ENCODE measurements at regions not wholly inside any gene's neighbourhood (a gene's known extent, or its start where the extent isn't known, plus 50 kb on each side); places are given as distances from the start of the nearest gene placed in this dataset.

DNA sequence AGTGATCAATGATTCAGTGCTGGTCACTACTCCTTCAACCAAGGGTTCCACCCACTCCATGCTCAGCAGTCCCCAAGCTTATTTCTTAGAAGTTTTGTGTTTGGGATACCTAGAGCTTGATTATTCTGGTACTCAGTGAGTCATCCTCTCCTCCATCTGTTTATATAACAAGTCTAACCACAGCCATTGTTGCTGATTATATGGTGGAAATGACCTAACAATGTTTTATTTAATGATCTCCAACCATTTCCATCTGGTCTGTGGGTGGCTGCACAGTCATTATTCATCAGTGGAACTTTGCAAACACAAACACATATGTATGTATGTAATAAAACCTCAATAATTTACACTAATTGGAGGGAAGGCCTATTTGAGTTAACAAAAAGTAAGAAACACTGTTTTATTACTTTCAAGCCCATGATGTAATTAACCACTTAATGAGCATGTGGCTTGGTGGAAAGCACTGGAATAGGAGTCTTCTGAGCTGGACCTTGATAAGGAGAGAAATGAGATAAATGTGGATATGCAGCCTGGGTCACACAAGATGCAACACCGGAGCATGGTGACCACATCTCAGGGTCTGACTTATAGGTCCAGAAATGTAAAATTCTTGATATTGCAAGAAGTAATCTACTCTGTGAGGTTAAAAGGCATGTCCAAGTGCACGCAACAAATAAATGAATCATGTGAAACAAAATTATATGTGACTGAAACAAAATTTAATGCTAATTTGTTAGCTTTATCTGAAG lies 99.0 kb upstream of the WLS start:
- peak; percentile 33 for DNase-seq (ENCODE audit: low spot score)

DNA sequence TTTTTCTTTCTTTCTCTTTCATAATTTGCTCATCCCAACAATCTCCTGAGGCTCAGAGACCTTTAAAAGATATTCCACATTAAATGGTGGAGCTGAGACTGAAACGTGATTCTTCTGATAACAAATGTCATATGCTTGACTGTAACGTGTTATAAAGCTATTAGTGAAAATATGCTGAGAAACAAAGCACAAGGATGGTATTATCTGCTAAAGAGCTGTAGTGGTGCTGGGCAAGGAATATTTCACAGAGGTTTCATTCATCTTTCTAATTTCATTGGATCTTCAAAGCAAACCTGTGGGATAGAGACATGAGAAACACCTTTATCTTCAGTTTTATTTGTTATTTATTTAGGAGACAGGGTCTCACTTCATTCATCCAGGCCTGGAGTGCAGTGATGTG lies 98.1 kb upstream of the WLS start:
- no peak for DNase-seq (ENCODE audit: low spot score)

DNA sequence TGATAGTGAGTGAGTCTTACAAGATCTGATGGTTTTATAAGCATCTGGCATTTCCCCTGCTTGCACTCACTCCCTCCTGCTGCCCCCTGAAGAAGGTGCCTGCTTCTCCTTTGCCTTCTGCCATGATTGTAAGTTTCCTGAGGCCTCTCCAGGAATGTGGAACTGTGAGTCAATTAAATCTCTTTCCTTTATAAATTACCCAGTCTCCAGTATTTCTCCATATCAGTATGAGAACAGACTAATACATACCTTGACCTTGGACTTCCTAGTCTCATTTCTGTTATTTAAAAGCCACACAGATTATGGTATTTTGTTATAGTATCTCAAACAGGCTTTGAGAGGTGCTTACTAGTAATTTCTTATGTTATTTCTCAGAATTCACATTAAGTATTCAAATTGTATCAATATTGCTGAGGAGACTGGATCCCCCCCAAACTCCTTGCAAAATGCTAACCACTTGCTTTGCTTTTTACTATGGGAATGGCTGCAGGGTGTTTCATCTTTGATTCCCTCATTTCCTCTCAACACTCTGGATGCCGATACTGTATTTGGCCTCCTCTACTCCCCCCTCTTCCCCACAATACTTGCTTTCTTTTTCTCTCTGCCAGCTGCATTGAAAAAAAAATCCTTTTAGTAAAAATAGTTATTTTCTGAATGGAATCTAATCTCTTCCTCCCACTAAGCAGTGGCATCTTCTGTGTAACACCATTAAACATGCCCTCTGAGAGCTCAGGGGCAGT lies 96.9 kb upstream of the WLS start:
- DNase-seq (ENCODE audit: low spot score) = no peak

DNA sequence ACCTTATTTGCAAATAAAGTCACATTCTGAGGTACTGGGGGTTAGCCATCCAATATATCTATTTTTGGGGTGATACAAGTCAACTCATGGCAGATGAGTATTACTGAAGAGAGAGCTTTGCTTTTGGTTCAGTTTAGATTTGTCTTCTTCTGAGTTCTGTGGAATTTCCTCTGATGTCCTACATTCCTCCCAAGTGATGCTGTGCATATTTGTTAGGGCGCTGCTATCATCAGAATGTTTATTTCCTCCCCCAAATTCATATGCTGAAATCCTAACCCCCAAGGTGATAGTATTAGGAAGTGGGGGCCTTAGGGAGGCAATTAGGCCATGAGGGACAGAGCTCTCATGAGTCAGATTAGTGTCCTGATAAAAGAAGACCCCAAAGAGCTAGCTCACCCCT lies 96.2 kb upstream of the WLS start:
- no peak for DNase-seq (ENCODE audit: low spot score)

DNA sequence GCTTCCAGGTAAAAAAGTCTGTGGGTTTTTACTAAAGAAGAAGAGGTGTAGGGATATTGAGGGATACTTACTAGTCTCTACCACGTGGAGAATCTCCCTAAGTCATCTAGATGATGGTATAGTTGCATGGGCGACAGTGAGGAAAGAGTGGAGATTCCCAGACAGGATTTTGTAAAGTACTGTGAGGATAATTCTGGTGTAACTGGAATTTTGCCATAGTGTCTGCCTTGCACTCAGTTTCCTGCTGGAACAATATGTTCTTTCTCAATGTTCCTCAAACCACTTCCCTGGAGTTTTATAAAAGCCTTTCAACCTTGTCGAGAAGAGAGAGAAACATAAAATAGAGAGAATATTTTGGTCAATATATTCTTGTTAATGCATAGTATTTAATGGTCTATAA lies 95.1 kb upstream of the WLS start:
- no peak for DNase-seq (ENCODE audit: low spot score)

DNA sequence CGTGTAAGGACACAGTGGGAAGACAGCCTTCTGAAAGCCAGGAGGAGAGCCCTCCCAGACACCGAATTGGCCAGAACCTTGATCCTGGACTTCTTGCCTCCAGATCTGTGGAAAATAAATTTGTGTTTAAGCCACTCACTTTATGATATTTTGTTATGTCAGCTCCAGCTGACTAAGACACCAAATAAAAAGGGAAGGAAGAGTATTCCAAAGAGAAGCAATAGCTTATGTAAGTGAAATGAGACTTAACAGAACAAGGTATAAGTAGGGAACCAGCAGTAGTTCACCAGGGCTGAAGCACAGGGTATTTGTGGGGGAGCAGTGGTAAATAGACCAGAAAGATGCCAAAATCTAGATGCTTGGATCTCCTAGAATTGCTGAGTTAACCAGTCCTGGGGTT lies 94.2 kb upstream of the WLS start:
- no peak for DNase-seq (ENCODE audit: low spot score)

DNA sequence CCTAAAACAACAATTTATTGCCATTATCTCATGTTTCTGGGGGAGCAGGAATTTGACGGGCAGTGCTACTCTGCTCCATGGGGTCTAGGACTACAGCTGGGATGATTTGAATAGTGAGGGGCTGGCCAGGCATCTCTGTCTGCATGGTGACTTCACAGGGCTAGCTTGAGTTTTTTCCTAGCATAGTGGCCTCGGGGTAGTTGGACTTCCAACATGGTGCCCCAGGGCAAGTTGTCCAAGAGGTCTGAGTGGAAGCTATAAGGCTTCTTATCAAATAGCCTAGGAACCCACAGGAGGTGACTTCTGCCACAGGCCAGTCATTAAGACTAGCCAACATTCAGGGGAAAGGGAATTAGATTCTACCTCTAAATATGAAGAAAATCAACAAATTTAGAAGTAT lies 92.0 kb upstream of the WLS start:
- no peak for DNase-seq (ENCODE audit: low spot score)

DNA sequence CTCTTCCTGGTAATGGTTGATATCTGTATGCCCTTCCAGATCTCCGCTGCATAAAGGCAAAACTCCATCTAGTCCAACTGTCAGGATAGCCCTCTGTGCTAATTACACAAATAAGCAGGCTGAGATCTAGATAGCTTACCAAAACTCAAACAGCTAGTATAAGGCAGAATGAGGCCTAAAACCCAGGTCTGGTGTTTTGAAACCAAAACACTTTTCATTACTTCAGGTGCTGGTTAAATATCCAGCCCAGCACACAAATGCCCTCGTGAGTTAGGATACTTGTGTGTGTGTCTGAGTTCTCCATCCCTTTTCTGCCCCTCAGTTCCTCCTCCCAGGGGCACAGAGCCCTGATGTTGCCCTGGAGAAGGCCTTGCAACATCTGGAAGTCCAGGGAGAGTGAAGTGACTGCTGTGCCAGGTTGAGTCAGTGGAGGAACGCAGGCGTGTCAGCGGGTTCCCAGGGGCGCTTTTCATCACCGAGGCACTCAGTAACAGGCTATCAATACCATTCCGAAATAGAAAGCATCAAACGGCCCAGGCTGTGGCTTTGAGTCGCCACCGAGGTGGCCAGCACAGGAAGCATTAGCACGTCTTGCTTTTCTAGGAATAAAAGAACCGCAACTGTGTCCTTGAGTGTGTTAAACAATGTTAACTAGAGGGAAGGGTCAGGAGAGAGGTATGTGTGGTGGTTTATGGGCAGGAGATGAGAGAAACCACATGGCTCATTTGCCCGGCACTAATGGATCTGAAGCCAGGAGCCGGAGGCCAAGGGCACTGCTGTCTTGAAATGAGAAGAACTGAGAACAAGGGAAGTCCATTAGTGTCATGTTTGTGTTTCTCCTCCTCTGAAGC lies 90.7 kb upstream of the WLS start:
- no peak for DNase-seq (ENCODE audit: low spot score)

DNA sequence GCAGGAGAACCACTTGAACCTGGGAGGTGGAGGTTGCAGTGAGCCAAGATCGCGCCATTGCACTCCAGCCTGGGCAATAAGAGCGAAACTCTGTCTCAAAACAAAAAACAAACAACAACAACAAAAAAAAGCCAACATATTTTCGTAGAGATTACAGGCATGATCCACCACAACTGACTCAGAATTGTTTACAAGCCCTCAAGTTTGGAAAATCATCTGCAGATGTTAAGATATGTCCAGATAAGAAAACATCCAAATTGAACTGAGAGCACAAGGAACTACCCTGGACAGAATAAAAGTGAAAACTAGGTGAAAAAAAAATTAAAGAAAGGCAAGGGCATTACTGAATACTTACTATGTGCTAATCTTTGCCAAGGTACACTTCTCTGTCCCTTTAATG lies 89.8 kb upstream of the WLS start:
- no peak for DNase-seq (ENCODE audit: low spot score)

DNA sequence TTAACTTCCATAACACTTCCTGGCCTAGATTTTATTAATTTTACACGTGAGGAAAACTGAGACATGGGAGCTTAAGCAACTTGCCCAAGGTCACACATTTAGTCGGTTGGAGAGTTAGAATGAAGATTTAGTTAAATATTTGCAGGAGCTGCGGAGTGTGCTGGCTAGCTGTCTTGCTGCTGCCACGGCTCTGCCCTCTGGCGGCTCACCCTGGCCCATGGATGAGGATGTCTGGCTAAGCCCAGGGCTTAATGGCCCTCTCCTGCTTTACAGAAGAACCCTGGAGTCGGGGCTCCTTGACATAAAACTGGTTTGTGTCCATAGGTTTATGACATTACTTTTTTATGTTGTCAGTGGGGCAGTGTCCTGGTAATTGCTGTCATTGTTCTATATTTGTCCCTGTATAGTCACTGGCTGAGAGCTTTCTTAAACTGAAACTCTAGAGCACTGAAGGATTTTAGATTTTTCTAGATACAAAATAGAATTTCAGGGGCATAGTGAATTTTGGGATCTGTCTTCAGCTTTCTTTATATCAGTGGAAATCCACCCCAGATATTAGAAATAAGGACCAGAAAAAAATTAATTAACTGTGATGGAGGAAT lies 88.9 kb upstream of the WLS start:
- DNase-seq (ENCODE audit: low spot score) = peak; percentile 77

DNA sequence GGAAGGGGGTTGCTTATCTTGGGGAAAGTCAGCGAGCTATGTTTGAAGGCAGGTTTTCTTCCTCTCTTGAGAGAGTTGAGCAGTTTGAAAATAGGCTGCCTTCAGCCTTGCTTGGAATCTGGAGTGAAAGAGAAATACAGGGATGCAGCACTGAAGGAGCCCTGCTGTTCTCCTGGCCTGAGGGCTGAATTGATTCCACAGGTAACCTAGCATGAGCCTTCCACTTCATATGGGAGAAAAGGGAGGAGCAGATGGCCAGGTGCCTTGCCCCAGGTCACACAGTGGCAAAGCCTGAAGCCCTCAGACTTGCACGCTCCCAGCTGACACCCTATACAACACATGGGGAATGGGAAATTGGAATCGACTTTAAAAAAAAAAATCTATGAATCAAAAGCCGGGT lies 88.0 kb upstream of the WLS start:
- no peak for DNase-seq (ENCODE audit: low spot score)

DNA sequence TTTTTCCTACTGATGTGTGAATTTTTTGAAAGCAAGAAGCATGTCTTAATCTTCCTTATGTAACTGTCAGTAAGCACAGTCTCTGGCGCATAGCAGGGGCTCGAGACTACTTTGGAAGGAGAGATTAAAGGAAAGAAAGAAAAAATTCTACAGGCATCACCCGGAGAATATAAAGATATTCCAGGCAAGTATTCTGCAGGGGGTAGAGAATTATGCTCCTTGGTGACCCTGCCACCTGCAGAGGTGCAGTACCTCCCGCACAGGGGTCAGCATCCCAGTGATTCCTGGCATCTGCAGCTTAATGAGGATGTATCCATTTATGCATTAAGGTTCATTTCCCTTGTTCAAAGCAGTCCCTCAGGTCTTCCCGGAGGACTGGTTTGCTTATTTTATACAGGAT lies 87.6 kb upstream of the WLS start:
- no peak for DNase-seq (ENCODE audit: low spot score)

DNA sequence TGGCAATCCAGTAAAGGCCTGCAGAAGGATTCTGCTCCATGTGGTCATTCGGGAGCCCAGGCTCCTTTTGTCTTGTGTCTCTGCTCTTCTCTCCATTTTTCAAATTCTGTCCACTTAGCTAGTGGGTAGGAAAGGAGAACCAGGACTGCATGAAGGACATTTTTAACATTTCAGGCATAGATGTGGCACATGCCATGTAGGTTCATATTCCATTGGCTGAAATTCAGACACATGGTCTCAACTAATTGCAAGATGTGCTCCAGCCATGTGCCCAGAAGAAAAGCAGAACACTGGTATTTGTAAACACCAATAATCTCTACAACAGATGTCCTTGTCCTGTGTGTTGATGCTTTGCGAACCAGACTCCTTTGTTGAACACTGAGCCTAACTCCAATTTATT lies 85.2 kb upstream of the WLS start:
- no peak for DNase-seq (ENCODE audit: low spot score)

DNA sequence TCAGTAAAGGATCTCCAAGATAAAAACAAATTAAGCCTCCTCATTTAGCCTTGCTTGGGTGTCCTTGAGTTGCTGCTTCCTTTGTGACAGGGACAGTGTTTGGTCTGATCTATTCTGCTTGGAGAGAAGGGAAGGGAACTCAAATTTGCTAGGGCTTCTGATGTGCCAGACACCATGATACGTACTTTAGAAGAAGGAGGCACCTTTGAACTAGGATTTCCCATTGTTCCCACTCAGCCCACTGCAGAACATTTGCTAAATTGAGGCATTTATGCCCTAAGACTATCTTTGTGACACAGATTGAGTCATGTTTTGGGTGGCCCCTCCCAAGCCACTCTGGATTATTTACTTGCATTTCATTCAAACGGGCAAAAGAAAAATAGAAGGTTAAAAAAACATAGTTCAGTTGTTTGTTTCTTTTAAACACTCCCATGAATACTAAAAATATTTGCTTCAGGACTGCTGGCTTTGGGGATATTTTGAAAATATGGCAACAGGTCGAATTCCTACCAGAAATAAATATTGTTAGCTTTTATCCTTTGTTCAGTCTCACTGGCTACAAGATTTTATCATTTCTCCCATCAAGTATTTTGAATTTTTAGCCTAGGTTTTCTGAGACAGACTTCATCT lies 81.9 kb upstream of the WLS start:
- no peak for DNase-seq (ENCODE audit: low spot score)

DNA sequence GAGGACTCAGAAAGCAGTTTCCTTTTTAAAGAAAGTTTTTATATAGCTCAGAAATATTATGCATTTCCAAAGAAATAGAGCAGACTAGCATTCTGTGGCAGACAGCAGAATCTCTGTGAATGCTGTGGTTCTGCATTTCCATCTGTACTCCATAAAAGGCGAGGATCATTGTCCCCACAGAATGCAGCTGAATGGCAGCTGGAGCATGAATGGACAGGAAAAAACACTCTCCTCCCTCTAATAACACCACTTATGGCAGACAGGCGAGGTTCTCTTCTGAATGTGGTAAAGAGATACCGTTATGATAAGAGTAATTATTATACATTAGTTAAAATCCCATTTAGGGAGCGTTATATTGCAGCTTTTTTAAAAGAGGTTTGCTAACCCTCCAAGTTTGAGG lies 81.4 kb upstream of the WLS start:
- no peak for DNase-seq (ENCODE audit: low spot score)

DNA sequence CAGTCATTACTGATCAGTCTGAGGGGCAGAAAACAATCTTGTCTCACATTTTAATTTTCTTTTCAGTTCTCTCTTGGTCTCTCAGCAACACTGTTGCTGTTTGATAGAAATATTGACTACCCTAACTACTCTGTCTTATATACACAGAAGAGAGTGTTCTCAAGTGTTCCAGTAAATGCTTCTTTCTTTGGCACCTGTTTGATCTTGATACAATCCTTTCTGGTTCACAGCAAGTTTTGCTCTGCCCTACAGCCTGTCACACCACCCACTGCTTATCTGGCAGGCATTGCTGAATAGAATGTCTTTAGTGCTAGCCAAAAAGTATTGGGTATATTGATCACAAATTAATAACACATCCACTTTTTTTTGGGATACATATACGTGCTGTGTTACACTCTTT lies 75.7 kb upstream of the WLS start:
- no peak for DNase-seq (ENCODE audit: low spot score)

DNA sequence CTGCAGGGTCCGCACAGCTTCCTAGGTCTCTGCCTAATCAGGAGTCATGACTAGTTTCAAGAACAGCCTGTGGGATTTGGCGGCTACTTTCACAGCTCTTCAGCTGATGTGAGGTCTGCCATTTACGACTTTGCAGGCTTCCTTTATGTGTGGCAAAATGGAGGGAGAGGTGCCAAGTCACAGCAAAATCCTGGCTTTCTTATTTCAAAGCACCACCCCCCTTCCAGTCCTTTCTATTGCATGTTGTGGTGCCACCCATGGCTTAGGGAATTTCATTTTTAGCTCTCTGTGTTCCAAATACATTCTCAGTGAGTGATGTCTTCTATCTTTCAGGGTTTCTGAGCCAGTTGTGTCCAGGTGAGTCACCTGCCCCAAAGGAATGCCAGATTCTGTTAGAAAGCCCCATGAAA lies 75.1 kb upstream of the WLS start:
- no peak for DNase-seq (ENCODE audit: low spot score)

DNA sequence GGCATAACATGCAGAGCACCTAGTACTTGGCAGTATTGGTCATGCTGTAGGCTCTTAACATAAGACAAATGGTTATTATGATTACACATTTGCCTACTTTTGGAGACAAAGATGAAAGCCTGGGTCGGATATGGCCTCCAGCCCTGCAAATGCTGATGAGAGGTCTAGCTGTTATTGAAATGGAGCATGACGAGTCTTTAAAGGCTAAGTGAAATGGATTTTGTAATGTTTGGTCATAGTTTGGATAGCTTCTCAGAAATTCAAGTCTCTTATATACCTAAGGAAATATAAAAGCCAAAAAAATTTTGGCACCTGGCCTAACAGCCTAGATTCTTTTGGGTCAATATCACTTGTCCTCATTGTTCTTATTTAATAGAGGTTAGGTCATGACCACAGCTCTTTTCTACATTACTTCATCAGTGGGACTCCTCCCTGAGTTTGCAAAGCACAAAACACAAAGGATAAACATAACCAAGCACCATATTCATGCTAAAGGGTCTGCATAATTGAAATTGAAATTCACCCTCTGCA lies 69.2 kb upstream of the WLS start:
- no peak for DNase-seq (ENCODE audit: low spot score)

DNA sequence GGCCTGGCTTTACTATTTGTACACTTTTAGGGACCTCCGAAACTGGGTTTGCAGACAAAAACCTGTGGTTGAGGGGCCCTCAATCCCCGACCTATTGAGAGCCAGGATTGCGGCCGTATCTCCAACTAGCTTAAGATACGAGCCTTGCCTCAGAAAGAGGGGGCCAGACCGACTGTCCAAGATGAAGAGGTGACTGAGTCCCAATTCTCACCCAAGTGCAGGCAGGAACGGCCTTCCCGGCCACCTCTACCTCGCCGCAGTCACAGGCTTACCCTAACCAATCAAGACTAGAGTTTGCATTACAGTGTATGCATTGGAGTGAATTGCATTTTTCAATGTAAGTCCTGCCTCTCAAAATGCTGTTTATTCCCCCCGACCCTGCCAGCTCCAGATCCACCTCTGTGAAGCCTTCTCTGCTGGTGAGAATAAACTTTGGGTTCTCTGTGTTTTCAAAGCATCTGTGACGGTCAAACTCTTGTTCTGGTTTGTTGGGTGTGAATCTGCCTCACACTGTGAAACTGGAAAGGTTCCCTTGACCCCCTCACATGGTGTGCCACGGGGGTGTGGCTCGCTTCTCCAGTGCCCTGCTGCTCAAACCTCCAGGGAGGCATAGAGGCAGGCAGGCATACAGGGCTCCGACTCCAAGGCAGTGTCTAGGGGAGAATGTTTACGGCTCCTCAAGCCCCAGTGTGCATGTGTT lies 62.2 kb upstream of the WLS start:
- no peak for DNase-seq (ENCODE audit: low spot score)

DNA sequence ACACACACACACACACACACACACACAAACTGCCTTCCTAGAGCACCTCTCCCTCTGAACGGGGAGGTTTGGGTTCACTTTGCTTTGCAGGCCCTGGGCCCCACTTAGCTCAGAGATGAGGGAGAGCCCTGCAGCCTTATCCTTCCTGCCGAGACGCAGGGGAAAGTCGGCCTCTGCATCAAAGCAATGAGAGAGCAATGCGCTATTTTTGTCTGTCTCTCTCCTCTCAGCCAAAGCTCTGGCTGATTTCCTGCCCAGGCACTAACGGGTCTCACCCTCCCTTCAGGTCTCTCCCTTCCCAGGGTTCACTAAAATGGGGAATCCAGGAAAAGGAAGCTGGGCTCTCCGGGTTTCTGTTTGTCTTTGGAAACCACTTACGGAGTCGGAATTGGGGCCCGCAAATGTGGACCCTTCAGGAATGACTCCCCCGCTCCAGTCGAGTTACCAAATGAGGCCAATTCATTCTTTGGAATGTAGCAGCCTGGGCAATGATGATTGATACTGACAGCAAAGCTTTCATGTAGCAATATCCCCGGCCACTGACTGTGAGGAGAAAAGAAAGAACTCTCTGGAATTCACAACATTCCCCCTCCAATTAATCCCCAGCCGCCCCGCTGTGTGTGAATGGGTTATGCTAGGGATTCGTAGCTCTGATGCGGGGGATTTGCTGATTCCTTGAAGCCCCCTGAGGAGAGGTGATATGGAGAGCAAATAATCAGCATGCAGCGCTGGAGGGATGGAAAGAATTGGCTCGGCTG lies 61.5 kb upstream of the WLS start:
- peak; percentile 36 for DNase-seq (ENCODE audit: low spot score)

Measured in Ammon's horn (tissue), 1 donor.